T47D (cell line): ENCODE measurements at regions not wholly inside any gene's neighbourhood (a gene's known extent, or its start where the extent isn't known, plus 50 kb on each side); places are given as distances from the start of the nearest gene placed in this dataset.
"Not testable (repeated sequence)": the region's sequence is repeated elsewhere in the genome, so short reads cannot be mapped to it uniquely, and the experiment has no call there.

Source experiments
- DNase-seq, 2 experiments: peaks; one replicate each; pipeline versions ENCODE4 v3.0.0 to v3.0.0-alpha.2; 2011 to 2012; ENCODE audit warnings: low read depth in 1 of 2, low spot score in 1 of 2
- JUND ChIP-seq: IDR thresholded peaks from 2 replicates; pipeline ENCODE4 v1.6.1; 2012; ENCODE audit warnings: low read depth
- in situ Hi-C: cut with HindIII; loops from 2 replicates; pipeline ENCODE4 v1.10.0; 2016; ENCODE audit warnings: low sequenced_read_pairs, low pct_unique_long_range_greater_than_20kb

GRCh38 chr2:234802071-234802844 lies 149.6 kb upstream of the SH3BP4 start:
- DNase-seq, result no peak
- in situ Hi-C loops, result no loop called here
- no peak for TF ChIP-seq JUND

DNA sequence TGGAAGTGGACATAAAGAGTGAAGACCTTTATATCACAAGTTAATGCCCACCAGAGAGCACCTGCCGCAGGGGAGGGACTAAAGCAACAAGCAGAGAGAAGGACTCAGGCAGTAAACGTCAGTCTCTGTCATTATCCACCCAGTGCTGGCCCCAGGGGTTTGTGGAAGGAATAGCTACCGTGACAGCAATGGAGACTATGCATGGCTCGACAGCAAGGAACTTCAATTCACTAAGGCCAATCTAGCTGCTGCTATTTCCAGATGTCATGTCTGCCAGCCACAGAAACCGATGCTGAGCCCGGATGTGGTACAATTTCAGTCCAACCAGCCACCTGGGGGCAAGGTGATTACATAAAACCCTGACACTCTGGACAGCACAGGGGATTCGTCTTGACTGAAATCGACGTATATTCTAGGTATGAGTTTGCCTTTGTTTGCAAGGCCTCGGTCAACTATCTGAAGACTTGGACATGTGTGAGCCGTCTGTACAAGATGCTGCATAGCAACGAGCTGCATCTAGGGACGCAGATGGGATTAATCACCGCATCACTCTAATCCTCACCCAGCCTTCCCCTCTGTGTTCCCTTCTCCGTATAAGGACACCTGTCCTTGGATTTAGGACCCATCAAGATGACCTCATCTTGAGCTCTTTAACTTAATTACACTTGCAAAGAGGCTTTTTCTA lies 154.1 kb upstream of the SH3BP4 start:
- no peak for DNase-seq
- TF ChIP-seq JUND, result no peak
- in situ Hi-C loops, result no loop called here

GRCh38 chr2:234796045-234796591 lies 155.7 kb upstream of the SH3BP4 start:
- no peak for DNase-seq
- in situ Hi-C loops, result no loop called here
- TF ChIP-seq JUND, result no peak

GRCh38 chr2:234795272-234795920 lies 156.4 kb upstream of the SH3BP4 start:
- TF ChIP-seq JUND, result no peak
- in situ Hi-C loops, result no loop called here
- peak; percentile 6 to 9 for DNase-seq

DNA sequence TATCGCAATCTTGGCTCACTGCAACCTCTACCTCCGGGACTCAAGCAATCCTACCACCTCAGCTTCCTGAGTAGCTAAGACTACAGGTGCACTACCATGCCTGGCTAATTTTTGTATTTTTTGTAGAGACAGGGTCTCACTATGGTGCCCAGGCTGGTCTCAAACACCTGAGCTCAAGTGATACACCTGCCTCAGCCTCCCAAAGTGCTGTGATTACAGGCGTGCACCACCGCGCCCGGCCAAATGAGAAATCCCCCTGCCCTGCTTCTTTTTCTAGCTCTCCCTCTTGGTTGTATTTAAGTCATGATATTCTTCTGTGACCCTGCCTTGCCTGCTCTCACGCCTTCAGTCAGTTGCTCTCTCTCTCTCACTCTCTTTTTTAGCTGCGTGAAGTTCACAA lies 157.0 kb upstream of the SH3BP4 start:
- no peak for TF ChIP-seq JUND
- DNase-seq, result no peak
- in situ Hi-C loops, result no loop called here

DNA sequence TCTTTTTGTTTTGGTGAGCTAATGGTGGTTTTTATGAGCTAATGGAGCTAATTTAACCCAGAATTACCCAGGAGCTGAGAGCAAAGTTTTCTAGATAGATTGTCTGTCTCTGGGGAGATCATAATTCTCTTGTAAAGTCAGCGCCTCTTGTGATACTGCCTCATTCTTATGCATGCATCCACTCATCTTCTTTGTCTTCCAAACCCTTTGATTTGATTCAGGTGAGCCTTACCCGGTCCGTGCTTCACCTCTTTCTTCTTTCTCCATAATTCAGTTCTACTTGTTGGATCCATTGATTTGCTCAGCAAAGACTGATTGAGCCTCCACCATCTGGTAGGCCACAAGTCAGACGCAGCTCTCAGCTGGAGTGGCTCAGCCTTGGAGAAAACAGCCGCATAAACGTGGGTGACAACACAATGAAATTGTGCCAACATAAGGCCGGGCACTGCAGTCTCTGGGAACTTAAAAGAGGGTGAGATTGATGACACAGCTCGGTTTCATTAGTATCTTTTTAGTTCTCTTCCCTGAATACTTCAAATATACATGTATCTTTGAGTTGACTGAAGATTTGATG lies 158.5 kb upstream of the SH3BP4 start:
- no peak for DNase-seq
- in situ Hi-C loops, result no loop called here
- TF ChIP-seq JUND, result no peak

DNA sequence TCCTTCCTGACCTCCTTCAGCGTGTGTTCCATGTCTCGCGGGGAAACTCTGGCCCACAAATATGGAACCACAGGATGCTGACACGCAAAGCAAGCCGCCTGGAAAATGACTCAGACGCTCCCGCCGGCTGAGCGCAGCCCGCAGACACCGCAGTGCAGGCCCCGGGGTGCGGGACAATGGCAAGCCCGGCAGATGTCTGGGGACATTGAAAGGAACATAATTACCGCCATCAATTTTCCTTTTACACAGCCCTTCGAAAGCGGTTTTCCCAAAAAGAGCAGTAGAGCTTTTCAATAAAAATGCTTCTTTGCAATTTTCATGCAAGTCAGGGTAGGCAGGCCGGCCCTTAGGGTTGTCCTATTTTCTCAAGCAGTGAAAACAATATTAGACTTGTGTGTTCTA lies 159.2 kb upstream of the SH3BP4 start:
- DNase-seq, result no peak
- in situ Hi-C loops, result no loop called here
- no peak for TF ChIP-seq JUND

GRCh38 chr2:234792096-234792495 lies 159.7 kb upstream of the SH3BP4 start:
- in situ Hi-C loops, result not testable (repeated sequence)

GRCh38 chr2:234790380-234790779 lies 161.4 kb upstream of the SH3BP4 start:
- in situ Hi-C loops, result no loop called here
- no peak for DNase-seq

More at GRCh38 chr2:234792096-234792495, 159.7 kb upstream of the SH3BP4 start:
- not testable (repeated sequence) for DNase-seq

GRCh38 chr2:234789556-234790325 lies 162.1 kb upstream of the SH3BP4 start:
- in situ Hi-C loops, result no loop called here
- TF ChIP-seq JUND, result no peak
- DNase-seq, result no peak

More at GRCh38 chr2:234790380-234790779, 161.4 kb upstream of the SH3BP4 start:
- TF ChIP-seq JUND, result no peak

DNA sequence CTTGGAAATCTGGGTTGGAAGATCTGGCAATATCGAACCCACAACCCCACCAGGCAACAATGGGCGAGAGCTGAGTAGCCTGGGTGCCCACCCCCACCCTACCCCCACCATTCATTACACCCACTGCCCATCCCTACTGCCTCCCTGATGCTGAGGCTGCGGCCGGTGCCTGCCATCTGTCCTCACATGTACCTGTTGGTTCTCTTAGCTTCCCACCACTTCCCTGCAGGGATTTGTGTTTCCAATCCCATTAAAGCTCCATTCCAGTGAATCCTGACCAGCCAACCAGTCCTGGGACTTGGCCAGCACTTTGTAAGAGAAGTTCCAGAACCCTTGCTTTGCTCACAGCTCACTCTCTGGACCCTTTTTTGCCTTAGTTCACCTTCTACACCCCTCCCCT lies 163.0 kb upstream of the SH3BP4 start:
- no peak for TF ChIP-seq JUND
- no peak for DNase-seq
- in situ Hi-C loops, result no loop called here

DNA sequence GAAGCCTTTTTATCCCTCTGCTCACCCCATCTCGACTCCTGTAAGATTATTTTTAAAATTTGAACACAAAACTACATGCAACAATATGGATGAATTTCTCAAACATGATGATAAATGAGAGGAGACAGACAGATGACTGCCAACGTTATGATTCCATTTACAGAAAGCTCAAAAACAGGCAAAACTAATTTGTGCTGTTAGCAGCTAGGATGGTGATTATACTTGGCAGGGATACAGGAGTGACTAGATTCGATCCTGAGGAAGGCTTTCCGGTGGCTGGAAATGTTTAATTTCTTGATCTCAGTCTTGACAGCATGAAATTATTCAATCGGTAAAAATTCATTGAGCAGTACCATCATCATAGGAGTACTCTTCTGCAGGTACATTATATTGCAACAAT lies 163.4 kb upstream of the SH3BP4 start:
- in situ Hi-C loops, result no loop called here
- DNase-seq, result no peak
- no peak for TF ChIP-seq JUND
